Suprapubic skin (tissue), 4 donors: ENCODE measurements at regions not wholly inside any gene's neighbourhood (a gene's known extent, or its start where the extent isn't known, plus 50 kb on each side); places are given as distances from the start of the nearest gene placed in this dataset.

Experiments used
- DNase-seq, 2 donors: peaks; one replicate each; pipeline ENCODE4 v3.0.0-alpha.2; 2019; ENCODE audit warnings: low spot score in 2 of 2
- H3K27ac ChIP-seq: fragments of 200-600 bp; sonication (generic); one replicate; pipeline ENCODE4 v1.5.1; 2019
- H3K27me3 ChIP-seq: fragments of 200-600 bp; sonication (generic); one replicate; pipeline ENCODE4 v1.5.1; 2019
- H3K36me3 ChIP-seq: fragments of 200-600 bp; sonication (generic); one replicate; pipeline ENCODE4 v1.5.1; 2019
- H3K4me1 ChIP-seq: fragments of 200-600 bp; sonication (generic); one replicate; pipeline ENCODE4 v1.5.1; 2019
- H3K4me3 ChIP-seq: fragments of 200-600 bp; sonication (generic); one replicate; pipeline ENCODE4 v1.5.1; 2019; ENCODE audit warnings: mild to moderate bottlenecking
- H3K9me3 ChIP-seq: fragments of 200-600 bp; sonication (generic); one replicate; pipeline ENCODE4 v1.5.1; 2019
- EP300 ChIP-seq: sonication (generic); formaldehyde crosslinking; IDR thresholded peaks from one replicate; pipeline ENCODE4 v1.6.1; 2017; ENCODE audit warnings: antibody characterized with exemption
- POLR2A ChIP-seq, 2 donors: fragments of 450-650 bp; IDR thresholded peaks; one replicate each; pipeline ENCODE4 v1.6.1; 2017; ENCODE audit warnings: antibody characterized with exemption in 2 of 2, mild to moderate bottlenecking in 2 of 2, moderate library complexity in 2 of 2
- POLR2AphosphoS5 ChIP-seq, 3 donors: sonication (generic); formaldehyde crosslinking; IDR thresholded peaks; one replicate each; pipeline ENCODE4 v1.6.1; 2017; ENCODE audit warnings: antibody characterized with exemption in 3 of 3
- WGBS: methylation state at CpG from one replicate; pipeline ENCODE4 v1.1.5; 2018; 5-methylcytosine and 5-hydroxymethylcytosine counted together
- TF ChIP-seq, protein P1 (sequence below), 2 donors: fragments of 200-600 bp in 1 of 2; fragments of 450-650 bp in 1 of 2; sonication (generic) in 1 of 2; IDR thresholded peaks; one replicate each; pipeline ENCODE4 v1.5.1; 2016 to 2019; ENCODE audit warnings: antibody characterized with exemption in 2 of 2, mild to moderate bottlenecking in 1 of 2, moderate library complexity in 1 of 2

DNA sequence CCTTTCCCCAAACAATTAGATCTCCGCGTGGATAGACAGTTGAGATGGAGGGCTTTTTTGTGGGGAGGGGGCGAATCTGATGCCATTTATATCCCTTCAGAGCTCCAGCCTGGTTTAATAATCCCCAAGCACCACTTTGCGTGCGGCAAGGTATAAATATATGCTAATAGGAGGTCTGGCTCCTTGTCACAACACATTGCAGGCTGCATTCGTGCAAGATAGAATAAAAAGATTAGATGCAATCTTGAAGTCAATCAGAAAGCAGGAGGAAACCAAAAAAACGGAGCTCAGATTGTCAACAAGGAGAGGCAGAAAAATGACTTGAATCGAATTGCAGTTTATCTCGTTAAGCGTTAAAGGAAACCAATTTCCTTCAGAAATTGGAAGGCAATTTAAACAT is 248.7 kb downstream of the SPTSSA start:
- H3K27ac ChIP-seq = no peak overlapping the region
- H3K27me3 ChIP-seq = no peaks in the 10 kb centered on the region
- WGBS = 77% methylated on average over 10 of the region's 10 CpGs
- no peaks in the 10 kb centered on the region for H3K36me3 ChIP-seq
- no peak overlapping the region for H3K4me3 ChIP-seq
- no peak for DNase-seq
- peaks cover 13% of the 10 kb centered on the region for H3K4me1 ChIP-seq
- no peaks in the 10 kb centered on the region for H3K9me3 ChIP-seq
- TF ChIP-seq EP300 (no peak), POLR2A (IDR thresholded peaks at IDR 0.05) (no peak), POLR2AphosphoS5 (IDR thresholded peaks at IDR 0.05) (no peak)
- TF ChIP-seq, protein P1, sequence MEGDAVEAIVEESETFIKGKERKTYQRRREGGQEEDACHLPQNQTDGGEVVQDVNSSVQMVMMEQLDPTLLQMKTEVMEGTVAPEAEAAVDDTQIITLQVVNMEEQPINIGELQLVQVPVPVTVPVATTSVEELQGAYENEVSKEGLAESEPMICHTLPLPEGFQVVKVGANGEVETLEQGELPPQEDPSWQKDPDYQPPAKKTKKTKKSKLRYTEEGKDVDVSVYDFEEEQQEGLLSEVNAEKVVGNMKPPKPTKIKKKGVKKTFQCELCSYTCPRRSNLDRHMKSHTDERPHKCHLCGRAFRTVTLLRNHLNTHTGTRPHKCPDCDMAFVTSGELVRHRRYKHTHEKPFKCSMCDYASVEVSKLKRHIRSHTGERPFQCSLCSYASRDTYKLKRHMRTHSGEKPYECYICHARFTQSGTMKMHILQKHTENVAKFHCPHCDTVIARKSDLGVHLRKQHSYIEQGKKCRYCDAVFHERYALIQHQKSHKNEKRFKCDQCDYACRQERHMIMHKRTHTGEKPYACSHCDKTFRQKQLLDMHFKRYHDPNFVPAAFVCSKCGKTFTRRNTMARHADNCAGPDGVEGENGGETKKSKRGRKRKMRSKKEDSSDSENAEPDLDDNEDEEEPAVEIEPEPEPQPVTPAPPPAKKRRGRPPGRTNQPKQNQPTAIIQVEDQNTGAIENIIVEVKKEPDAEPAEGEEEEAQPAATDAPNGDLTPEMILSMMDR (IDR thresholded peaks at IDR 0.05) = no peak

DNA sequence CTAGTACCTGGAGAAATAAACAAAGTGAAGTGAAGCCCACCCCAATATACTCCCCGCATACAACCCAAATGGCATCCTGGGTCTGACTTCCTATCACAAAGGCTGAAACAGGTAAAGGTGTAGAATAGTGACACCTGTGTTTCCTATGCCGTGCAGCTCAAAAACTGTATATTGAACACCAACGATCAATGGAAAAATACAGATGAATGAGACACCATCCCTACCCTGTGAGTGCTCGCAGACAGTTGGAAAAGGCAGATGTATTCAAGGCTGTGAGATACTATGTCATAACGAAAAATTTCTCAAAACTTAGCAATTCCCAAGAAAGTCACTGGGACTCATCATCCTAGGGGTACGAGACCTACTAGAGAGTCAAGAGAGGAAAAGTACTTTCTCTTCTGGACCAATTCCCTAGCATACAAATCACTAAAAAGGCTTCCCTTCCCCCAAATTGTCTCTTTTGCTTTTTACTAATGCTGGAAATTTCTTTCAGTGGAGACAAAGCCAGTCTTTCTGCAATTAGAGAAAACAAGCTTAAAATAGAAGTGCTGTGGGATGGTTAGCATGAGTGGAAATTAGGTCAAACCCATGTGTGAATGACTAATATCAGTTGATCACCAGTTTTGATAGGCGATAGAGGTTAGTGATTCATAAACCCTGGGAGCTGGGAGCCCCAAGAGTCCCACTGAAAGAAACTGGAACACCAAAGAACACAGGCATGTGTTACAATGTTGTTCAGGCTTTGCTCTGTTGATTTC is 249.7 kb downstream of the SPTSSA start:
- Histone ChIP-seq H3K27ac (peak overlapping the region; percentile 40), H3K36me3 (no peaks in the 10 kb centered on the region), H3K27me3 (no peaks in the 10 kb centered on the region), H3K4me1 (peaks cover 13% of the 10 kb centered on the region), H3K9me3 (no peaks in the 10 kb centered on the region), H3K4me3 (no peak overlapping the region)
- 80% methylated on average over 7 of the region's 7 CpGs for WGBS
- no peak for TF ChIP-seq POLR2A (IDR thresholded peaks at IDR 0.05)
- TF ChIP-seq, protein P1 (IDR thresholded peaks at IDR 0.05) = no peak
- TF ChIP-seq EP300 = no peak
- no peak for TF ChIP-seq POLR2AphosphoS5 (IDR thresholded peaks at IDR 0.05)
- DNase-seq = no peak

DNA sequence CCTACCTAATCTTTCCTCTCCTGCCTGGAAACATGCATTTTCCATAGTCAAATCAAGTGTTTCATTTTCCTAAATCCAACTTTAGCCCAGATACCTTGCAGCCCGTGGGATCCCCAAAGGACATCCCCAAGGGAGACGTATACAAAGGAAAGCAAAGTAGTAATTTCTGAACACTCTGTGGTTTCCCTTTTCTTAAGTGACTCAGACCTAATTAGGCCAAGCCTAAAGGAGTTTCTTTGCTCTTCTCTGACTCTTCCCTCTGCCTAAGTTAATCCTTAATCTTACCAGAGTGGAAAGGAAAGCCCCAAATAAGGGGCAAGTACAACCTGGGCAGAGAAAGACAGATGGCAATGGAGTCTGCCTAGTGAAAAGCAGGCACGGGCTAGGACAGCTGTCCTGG is 250.3 kb downstream of the SPTSSA start:
- Histone ChIP-seq H3K27ac (peak overlapping the region; percentile 40), H3K9me3 (no peaks in the 10 kb centered on the region), H3K4me3 (no peak overlapping the region), H3K27me3 (no peaks in the 10 kb centered on the region), H3K4me1 (peaks cover 13% of the 10 kb centered on the region), H3K36me3 (no peaks in the 10 kb centered on the region)
- no peak for DNase-seq
- WGBS = 60% methylated on average over 3 of the region's 3 CpGs
- no peak for TF ChIP-seq POLR2A (IDR thresholded peaks at IDR 0.05)
- TF ChIP-seq POLR2AphosphoS5 (IDR thresholded peaks at IDR 0.05) = no peak
- TF ChIP-seq, protein P1 (IDR thresholded peaks at IDR 0.05) = no peak
- TF ChIP-seq EP300 = no peak

DNA sequence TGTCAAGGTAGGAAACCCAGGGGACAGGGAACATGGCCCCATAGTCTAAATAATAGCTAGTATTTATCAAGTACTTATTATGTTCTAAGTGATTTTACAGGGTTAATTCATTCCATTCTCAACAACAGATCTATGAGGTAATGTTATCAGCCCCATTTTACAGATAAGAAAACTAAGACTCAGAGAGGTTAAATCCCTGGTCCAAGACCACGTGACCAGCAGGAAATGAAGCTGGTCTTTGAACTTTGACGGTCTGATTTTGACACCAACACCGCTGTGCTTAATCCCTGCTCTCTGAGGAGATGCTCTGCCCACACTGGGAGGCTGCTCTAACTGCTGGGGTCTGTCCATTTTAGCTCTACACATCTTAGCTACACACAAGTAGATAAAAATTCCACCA is 253.5 kb downstream of the SPTSSA start:
- 92% methylated on average over 3 of the region's 3 CpGs for WGBS

DNA sequence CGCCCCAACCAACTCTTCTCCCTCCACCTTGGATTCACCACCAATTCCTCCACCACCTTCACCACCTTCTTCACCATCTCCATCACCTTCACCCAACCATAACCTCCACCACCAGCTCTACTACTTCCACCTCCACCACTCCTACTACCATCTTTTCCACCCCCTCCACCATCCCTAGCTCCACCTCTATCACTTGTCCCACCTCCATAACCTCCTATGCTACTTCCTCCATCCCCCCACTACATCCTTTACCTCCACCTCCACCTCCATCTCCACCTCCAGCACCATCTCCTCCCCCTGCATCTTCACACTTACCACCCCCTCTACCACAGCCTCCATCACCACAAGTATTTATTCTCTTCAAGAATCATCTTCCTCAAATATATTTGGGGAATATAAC is 254.9 kb upstream of the EGLN3 start:
- no peak overlapping the region for H3K27ac ChIP-seq
- no peaks in the 10 kb centered on the region for H3K9me3 ChIP-seq
- WGBS = 95% methylated on average over 1 of the region's 1 CpG
- TF ChIP-seq POLR2AphosphoS5 (IDR thresholded peaks at IDR 0.05) (no peak), POLR2A (IDR thresholded peaks at IDR 0.05) (no peak), EP300 (no peak)
- TF ChIP-seq, protein P1 (IDR thresholded peaks at IDR 0.05) = no peak
- no peaks in the 10 kb centered on the region for H3K36me3 ChIP-seq
- DNase-seq = no peak
- H3K4me1 ChIP-seq = peaks cover 20% of the 10 kb centered on the region
- no peak overlapping the region for H3K4me3 ChIP-seq
- no peaks in the 10 kb centered on the region for H3K27me3 ChIP-seq

More for the DNA sequence above, 253.5 kb downstream of the SPTSSA start:
- no peaks in the 10 kb centered on the region for H3K36me3 ChIP-seq
- TF ChIP-seq POLR2AphosphoS5 (IDR thresholded peaks at IDR 0.05) (no peak), EP300 (no peak)
- TF ChIP-seq, protein P1 (IDR thresholded peaks at IDR 0.05) = no peak
- no peaks in the 10 kb centered on the region for H3K9me3 ChIP-seq
- H3K4me3 ChIP-seq = no peak overlapping the region
- H3K27ac ChIP-seq = no peak overlapping the region
- no peaks in the 10 kb centered on the region for H3K27me3 ChIP-seq
- peaks cover 16% of the 10 kb centered on the region for H3K4me1 ChIP-seq
- no peak for DNase-seq
